HFFc6 (cell line): ENCODE measurements at regions not wholly inside any gene's neighbourhood (a gene's known extent, or its start where the extent isn't known, plus 50 kb on each side); places are given as distances from the start of the nearest gene placed in this dataset.

Experiments
- DNase-seq: peaks from one replicate; pipeline ENCODE4 v3.0.0-alpha.2; 2018
- H3K27ac Mint-ChIP-seq: 2 replicates; pipeline ENCODE4 v1.8.0; 2020; ENCODE audit warnings: mild to moderate bottlenecking, mixed read lengths
- H3K27me3 Mint-ChIP-seq: 2 replicates; pipeline ENCODE4 v1.8.0; 2021; ENCODE audit warnings: mild to moderate bottlenecking, moderate library complexity, mixed read lengths; ENCODE audit not compliant: insufficient read depth
- H3K36me3 Mint-ChIP-seq: 2 replicates; pipeline ENCODE4 v1.8.0; 2021; ENCODE audit warnings: low read depth, mixed read lengths
- H3K4me1 Mint-ChIP-seq: 2 replicates; pipeline ENCODE4 v1.8.0; 2020; ENCODE audit warnings: low read depth, mixed read lengths
- H3K4me3 Mint-ChIP-seq: 2 replicates; pipeline ENCODE4 v1.8.0; 2020; ENCODE audit warnings: mild to moderate bottlenecking, moderate library complexity, mixed read lengths
- H3K9me3 Mint-ChIP-seq: 2 replicates; pipeline ENCODE4 v1.8.0; 2020; ENCODE audit warnings: mild to moderate bottlenecking, mixed read lengths
- TF ChIP-seq, protein P1 (sequence below): fragments of 200-600 bp; sonication (generic); IDR thresholded peaks from 2 replicates; pipeline ENCODE4 v1.5.0; 2021; ENCODE audit warnings: antibody characterized with exemption, mild to moderate bottlenecking

GRCh38 chrX:20330545-20330944 lies 63.8 kb upstream of the RPS6KA3 start:
- H3K9me3 Mint-ChIP-seq: no peaks in the 10 kb centered on the region
- no peaks in the 10 kb centered on the region for H3K36me3 Mint-ChIP-seq
- peaks cover 2% of the 10 kb centered on the region for H3K27me3 Mint-ChIP-seq

GRCh38 chrX:20329435-20329834 lies 62.7 kb upstream of the RPS6KA3 start:
- no peak overlapping the region for H3K4me3 Mint-ChIP-seq
- H3K9me3 Mint-ChIP-seq: no peaks in the 10 kb centered on the region
- TF ChIP-seq, protein P1, sequence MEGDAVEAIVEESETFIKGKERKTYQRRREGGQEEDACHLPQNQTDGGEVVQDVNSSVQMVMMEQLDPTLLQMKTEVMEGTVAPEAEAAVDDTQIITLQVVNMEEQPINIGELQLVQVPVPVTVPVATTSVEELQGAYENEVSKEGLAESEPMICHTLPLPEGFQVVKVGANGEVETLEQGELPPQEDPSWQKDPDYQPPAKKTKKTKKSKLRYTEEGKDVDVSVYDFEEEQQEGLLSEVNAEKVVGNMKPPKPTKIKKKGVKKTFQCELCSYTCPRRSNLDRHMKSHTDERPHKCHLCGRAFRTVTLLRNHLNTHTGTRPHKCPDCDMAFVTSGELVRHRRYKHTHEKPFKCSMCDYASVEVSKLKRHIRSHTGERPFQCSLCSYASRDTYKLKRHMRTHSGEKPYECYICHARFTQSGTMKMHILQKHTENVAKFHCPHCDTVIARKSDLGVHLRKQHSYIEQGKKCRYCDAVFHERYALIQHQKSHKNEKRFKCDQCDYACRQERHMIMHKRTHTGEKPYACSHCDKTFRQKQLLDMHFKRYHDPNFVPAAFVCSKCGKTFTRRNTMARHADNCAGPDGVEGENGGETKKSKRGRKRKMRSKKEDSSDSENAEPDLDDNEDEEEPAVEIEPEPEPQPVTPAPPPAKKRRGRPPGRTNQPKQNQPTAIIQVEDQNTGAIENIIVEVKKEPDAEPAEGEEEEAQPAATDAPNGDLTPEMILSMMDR: no peak
- H3K36me3 Mint-ChIP-seq: no peaks in the 10 kb centered on the region
- no peak overlapping the region for H3K27ac Mint-ChIP-seq
- no peak for DNase-seq
- H3K4me1 Mint-ChIP-seq: no peaks in the 10 kb centered on the region
- H3K27me3 Mint-ChIP-seq: peaks cover 8% of the 10 kb centered on the region

More at GRCh38 chrX:20330545-20330944, 63.8 kb upstream of the RPS6KA3 start:
- Mint-ChIP-seq H3K4me1 (no peaks in the 10 kb centered on the region), H3K27ac (no peak overlapping the region), H3K4me3 (no peak overlapping the region)
- TF ChIP-seq, protein P1: no peak
- DNase-seq: no peak

- DNase-seq: no peak
- TF ChIP-seq, protein P1: no peak
- Mint-ChIP-seq H3K27me3 (peaks cover 12% of the 10 kb centered on the region), H3K4me3 (no peak overlapping the region), H3K36me3 (no peaks in the 10 kb centered on the region), H3K4me1 (peaks cover under 1% of the 10 kb centered on the region; the same call in 1 of the 2 replicates), H3K27ac (no peak overlapping the region), H3K9me3 (no peaks in the 10 kb centered on the region)
These were observed 59.2 kb upstream of the RPS6KA3 start for GRCh38 chrX:20325786-20326388.

- H3K36me3 Mint-ChIP-seq: no peaks in the 10 kb centered on the region
- no peak for DNase-seq
- H3K27ac Mint-ChIP-seq: no peak overlapping the region
- H3K4me1 Mint-ChIP-seq: peaks cover 7% of the 10 kb centered on the region; the same call in 1 of the 2 replicates
- TF ChIP-seq, protein P1: no peak
- H3K4me3 Mint-ChIP-seq: no peak overlapping the region
- H3K27me3 Mint-ChIP-seq: peaks cover 12% of the 10 kb centered on the region
- H3K9me3 Mint-ChIP-seq: no peaks in the 10 kb centered on the region
These were observed 56.2 kb upstream of the RPS6KA3 start for GRCh38 chrX:20322887-20323286.

GRCh38 chrX:20320461-20321159 lies 53.9 kb upstream of the RPS6KA3 start:
- no peak overlapping the region for H3K27ac Mint-ChIP-seq
- peaks cover 7% of the 10 kb centered on the region; the same call in 1 of the 2 replicates for H3K4me1 Mint-ChIP-seq
- no peak for DNase-seq
- peak overlapping the region; percentile 53 for H3K4me3 Mint-ChIP-seq
- H3K27me3 Mint-ChIP-seq: peaks cover 12% of the 10 kb centered on the region
- H3K9me3 Mint-ChIP-seq: no peaks in the 10 kb centered on the region
- no peaks in the 10 kb centered on the region for H3K36me3 Mint-ChIP-seq
- TF ChIP-seq, protein P1: no peak
